ENCODE measurements at regions not wholly inside any gene's neighbourhood (a gene's known extent, or its start where the extent isn't known, plus 50 kb on each side); places are given as distances from the start of the nearest gene placed in this dataset.
"Not testable (repeated sequence)": the region's sequence is repeated elsewhere in the genome, so short reads cannot be mapped to it uniquely, and the experiment has no call there.

- Mint-ChIP-seq H3K27me3 (ENCODE audit: unreplicated experiment) (no peaks in the 10 kb centered on the region), H3K9me3 (ENCODE audit: unreplicated experiment) (peaks cover 9% of the 10 kb centered on the region), H3K4me3 (ENCODE audit: unreplicated experiment) (no peak overlapping the region), H3K27ac (ENCODE audit: unreplicated experiment) (no peak overlapping the region), H3K4me1 (ENCODE audit: low read depth, unreplicated experiment) (peaks cover 2% of the 10 kb centered on the region), H3K36me3 (ENCODE audit: unreplicated experiment) (peaks cover 17% of the 10 kb centered on the region)
- DNase-seq: no peak
- no peak for TF ChIP-seq CTCF (IDR thresholded peaks at IDR 0.05; ENCODE audit: partially characterized antibody, unreplicated experiment)
These were observed 136.3 kb upstream of the PLXNC1 start for GRCh38 chr12:94012071-94012470.

- H3K4me3 Mint-ChIP-seq (ENCODE audit: unreplicated experiment): no peak overlapping the region
- peaks cover 19% of the 10 kb centered on the region for H3K36me3 Mint-ChIP-seq (ENCODE audit: unreplicated experiment)
- no peaks in the 10 kb centered on the region for H3K27me3 Mint-ChIP-seq (ENCODE audit: unreplicated experiment)
- TF ChIP-seq CTCF (IDR thresholded peaks at IDR 0.05; ENCODE audit: partially characterized antibody, unreplicated experiment): no peak
- DNase-seq: no peak
- H3K4me1 Mint-ChIP-seq (ENCODE audit: low read depth, unreplicated experiment): peaks cover 2% of the 10 kb centered on the region
- H3K9me3 Mint-ChIP-seq (ENCODE audit: unreplicated experiment): peaks cover 11% of the 10 kb centered on the region
- H3K27ac Mint-ChIP-seq (ENCODE audit: unreplicated experiment): no peak overlapping the region
These were observed 135.8 kb upstream of the PLXNC1 start for GRCh38 chr12:94012590-94012989.

- H3K4me1 Mint-ChIP-seq (ENCODE audit: low read depth, unreplicated experiment); H3K27ac Mint-ChIP-seq (ENCODE audit: unreplicated experiment); H3K27me3 Mint-ChIP-seq (ENCODE audit: unreplicated experiment); H3K4me3 Mint-ChIP-seq (ENCODE audit: unreplicated experiment); DNase-seq: not testable (repeated sequence)
- Mint-ChIP-seq H3K36me3 (ENCODE audit: unreplicated experiment) (peaks cover 41% of the 10 kb centered on the region), H3K9me3 (ENCODE audit: unreplicated experiment) (peaks cover 20% of the 10 kb centered on the region)
These were observed 131.1 kb upstream of the PLXNC1 start for GRCh38 chr12:94017247-94017646.

- no peak for DNase-seq
- Mint-ChIP-seq H3K4me1 (ENCODE audit: low read depth, unreplicated experiment) (peaks cover 1% of the 10 kb centered on the region), H3K4me3 (ENCODE audit: unreplicated experiment) (no peak overlapping the region), H3K27me3 (ENCODE audit: unreplicated experiment) (no peaks in the 10 kb centered on the region), H3K36me3 (ENCODE audit: unreplicated experiment) (peaks cover 47% of the 10 kb centered on the region), H3K27ac (ENCODE audit: unreplicated experiment) (no peak overlapping the region), H3K9me3 (ENCODE audit: unreplicated experiment) (peaks cover 25% of the 10 kb centered on the region)
- TF ChIP-seq CTCF (IDR thresholded peaks at IDR 0.05; ENCODE audit: partially characterized antibody, unreplicated experiment): no peak
These were observed 128.0 kb upstream of the PLXNC1 start for GRCh38 chr12:94020335-94020734.

GRCh38 chr12:94023879-94024278, 124.5 kb upstream of the PLXNC1 start:
- Mint-ChIP-seq H3K36me3 (ENCODE audit: unreplicated experiment) (peaks cover 25% of the 10 kb centered on the region), H3K27me3 (ENCODE audit: unreplicated experiment) (no peaks in the 10 kb centered on the region), H3K9me3 (ENCODE audit: unreplicated experiment) (peaks cover 8% of the 10 kb centered on the region), H3K4me1 (ENCODE audit: low read depth, unreplicated experiment) (peaks cover 1% of the 10 kb centered on the region), H3K27ac (ENCODE audit: unreplicated experiment) (no peak overlapping the region), H3K4me3 (ENCODE audit: unreplicated experiment) (no peak overlapping the region)
- no peak for DNase-seq
- TF ChIP-seq CTCF (IDR thresholded peaks at IDR 0.05; ENCODE audit: partially characterized antibody, unreplicated experiment): no peak

- no peaks in the 10 kb centered on the region for H3K27me3 Mint-ChIP-seq (ENCODE audit: unreplicated experiment)
- no peak overlapping the region for H3K27ac Mint-ChIP-seq (ENCODE audit: unreplicated experiment)
- no peak for TF ChIP-seq CTCF (IDR thresholded peaks at IDR 0.05; ENCODE audit: partially characterized antibody, unreplicated experiment)
- DNase-seq: no peak
- peaks cover 1% of the 10 kb centered on the region for H3K4me1 Mint-ChIP-seq (ENCODE audit: low read depth, unreplicated experiment)
- H3K36me3 Mint-ChIP-seq (ENCODE audit: unreplicated experiment): peaks cover 26% of the 10 kb centered on the region
- H3K4me3 Mint-ChIP-seq (ENCODE audit: unreplicated experiment): no peak overlapping the region
- H3K9me3 Mint-ChIP-seq (ENCODE audit: unreplicated experiment): peaks cover 8% of the 10 kb centered on the region
These were observed 123.3 kb upstream of the PLXNC1 start for GRCh38 chr12:94025068-94025467.

All from glutamatergic neuron (in vitro differentiated cells).